ENCODE measurements at regions not wholly inside any gene's neighbourhood (a gene's known extent, or its start where the extent isn't known, plus 50 kb on each side); places are given as distances from the start of the nearest gene placed in this dataset.

DNA sequence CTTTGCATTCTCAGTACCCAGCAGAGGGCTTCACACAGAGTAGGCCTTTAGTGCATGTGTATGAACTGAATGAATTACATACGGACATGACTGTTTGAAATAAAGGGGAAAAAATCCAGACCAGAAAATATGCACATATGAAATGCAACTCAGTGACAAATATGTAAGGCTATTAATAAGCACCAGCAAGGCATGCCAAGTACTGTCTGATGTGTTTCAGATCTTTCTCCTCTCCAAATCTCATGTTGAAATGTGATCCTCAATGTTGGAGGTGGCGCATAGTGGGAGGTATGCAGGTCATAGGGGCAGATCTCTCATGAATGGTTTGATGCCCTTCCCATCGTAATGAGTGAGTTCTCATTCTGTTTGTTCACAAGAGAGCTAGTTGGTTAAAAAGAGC is 87.3 kb upstream of the TOMM7 start:
- no peak for DNase-seq

DNA sequence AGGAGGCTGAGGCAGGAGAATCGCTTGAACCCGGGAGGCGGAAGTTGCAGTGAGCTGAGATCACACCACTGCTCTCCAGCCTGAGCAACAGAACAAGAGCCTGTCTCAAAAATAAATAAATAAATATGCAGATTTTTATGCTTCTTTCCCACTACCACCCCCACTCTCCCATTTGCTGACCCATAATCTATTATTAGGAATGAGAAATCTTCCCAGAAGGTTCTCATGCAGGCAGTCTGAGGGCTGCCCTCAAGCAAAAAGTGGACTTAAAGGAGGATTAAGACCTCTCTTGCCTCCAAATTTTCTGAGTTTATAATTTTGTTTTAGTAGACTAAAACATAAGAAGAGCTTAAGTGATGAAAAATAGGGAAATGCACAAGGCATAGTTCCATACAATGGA is 85.2 kb upstream of the TOMM7 start:
- no peak for DNase-seq

DNA sequence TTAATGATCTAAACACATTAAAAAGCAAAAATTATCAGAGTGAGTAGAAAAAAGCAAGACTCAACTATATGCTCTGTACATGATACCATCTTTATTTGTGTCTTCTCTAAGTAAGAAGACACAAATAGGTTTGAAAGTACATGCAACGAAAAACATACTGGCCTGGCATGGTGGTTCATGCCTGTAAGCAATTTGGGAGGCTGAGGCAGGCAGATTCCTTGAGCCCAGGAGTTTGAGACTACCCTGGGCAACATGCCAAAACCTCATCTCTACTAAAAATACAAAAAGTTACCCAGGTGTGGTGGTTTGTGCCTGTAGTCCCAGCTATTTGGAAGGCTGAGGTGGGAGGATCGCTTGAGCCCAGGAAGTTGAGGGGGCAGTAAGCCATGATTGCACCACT is 78.1 kb upstream of the TOMM7 start:
- peak; percentile 5 for DNase-seq

DNA sequence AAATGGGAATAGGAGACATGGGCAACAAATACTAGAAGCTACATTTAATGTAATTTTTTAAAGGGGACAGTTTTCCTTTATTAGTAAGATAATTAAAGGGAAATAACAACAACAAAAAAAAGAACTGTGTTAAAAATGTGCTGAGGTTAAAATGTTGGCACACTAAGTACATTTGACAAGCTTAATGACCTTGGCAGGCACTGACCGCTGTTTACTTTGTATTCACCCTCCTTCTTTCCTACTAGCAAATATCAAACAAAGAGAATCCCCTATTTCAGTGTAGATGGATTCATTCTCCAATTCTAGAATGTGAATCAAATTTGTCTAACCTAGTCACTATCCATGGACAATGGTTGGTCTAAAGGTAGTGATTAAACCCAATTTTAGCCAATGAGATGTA is 77.5 kb upstream of the TOMM7 start:
- no peak for DNase-seq

DNA sequence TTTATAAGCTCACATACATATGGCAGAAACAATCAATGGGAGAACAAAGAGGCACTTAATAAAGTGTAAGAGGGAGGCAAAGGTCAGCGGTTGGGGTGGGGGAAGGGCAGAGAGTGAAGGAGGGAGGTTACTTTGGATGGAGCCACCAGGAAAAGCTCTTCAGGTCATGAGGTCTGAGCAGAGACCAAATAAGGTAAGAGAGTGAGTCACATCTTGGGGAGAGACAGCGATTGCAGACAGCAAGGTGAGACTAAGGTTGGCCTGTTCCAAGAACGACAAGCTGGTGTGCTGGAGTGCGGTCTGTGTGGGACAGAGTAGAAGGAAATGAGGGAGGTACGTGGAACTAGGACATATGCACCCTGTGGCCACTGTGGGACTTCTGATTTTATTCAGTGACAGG is 74.3 kb upstream of the TOMM7 start:
- DNase-seq: no peak

DNA sequence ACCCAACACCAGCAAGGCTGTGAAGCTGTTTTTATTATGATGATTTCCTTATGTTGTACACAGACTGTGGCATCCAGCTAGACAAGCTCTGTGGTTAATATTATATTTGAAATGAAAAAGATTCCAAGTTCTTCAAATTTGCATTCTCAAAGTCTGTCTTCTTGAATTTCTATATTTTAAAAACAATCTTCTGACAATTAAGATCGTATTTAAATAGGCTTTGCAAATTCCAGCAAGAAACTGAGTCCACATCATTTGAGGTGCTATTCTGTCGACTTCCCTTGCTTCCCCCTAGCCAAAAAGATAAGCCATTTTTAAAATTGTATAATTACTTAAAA is 73.1 kb upstream of the TOMM7 start:
- no peak for DNase-seq

DNA sequence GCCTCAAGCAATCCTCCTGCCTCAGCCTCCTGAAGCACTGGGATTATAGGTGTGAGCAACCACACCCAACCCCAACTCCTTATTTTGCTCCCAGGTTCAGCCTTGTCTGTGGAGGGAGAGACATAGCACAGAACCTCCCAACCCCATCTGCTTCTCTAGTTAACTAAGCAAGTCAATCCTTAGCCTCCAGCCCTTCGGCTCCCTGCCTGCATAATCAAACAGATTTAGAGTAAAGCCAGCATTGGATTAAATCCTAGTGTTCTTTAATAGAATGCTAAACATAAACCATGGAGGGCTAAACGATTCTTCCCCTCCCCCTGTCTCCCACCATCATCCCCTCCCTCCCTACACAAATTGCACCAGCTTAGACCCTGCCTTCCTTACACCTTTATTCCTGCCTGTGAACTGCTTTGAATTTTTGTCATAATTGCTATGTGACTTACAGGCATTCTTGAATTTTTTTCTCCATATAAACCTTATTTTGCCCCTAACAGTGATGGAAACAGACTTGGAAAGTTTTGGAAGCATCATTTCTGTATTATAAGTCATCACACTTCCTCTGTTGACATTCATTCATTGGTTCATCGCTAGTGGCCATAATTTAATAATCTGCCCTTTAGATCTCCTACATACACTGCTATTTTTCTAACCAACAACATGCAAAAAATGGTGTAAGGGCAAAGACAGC is 72.6 kb upstream of the TOMM7 start:
- DNase-seq: no peak

DNA sequence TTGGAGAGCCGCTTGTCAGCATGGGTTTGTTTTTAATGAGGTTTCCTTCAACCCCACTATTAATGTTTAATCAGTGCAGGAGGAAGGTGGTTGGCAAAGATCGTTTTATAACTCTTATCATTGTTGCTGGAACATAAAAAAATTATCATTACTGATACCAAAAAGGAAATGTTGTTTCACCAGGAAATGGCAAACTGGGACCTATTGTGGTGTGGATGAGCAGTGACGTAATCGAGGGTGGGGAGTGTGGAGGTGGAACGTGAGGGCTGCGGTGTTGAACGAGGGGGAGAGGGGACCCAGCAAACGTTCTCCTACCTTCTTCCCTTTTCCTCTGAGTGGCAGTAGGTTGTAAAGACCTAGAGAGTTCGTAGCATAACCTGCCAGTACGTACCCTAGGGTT is 71.9 kb upstream of the TOMM7 start:
- no peak for DNase-seq

DNA sequence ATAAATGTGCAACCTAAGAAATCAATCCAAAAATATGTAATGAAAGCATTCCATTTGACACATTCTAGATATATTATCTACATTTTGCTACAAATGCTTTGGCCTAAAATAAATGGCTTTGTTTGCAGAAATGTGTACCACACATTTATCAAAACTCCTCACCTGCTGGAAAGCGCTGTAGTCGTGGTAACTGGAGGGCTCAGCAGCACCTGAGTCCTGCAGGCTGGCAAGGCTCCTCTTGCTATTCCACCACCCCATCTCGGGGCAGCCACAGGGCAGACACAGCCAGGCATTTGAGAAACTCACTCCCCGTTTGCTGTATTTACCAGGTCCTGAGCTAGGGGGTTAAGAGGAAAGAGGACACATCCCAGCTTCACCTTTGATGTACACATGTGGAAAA is 68.1 kb upstream of the TOMM7 start:
- no peak for DNase-seq

DNA sequence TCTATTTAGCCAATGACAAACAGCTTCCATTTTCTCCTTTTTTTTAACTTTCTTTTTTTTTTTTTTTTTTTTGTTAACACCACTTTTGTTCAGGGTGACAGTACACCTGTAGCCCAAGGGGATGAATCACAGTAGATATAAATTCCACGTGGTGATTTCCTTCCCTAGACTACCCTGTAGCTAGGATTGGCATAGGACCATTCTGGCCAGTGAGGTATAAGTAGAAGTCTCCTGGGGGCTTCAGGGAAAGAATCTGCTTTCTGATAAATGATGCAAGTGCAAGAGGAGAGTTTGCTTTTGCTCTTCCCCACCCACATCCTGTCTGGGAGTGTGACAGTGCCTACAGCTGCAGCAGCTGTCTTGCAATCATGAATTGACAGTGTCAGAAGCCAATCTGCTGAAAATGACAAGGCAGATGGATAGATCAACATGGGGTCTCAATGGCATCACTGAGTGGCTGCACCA is 63.2 kb upstream of the TOMM7 start:
- peak; percentile 43 for DNase-seq

DNA sequence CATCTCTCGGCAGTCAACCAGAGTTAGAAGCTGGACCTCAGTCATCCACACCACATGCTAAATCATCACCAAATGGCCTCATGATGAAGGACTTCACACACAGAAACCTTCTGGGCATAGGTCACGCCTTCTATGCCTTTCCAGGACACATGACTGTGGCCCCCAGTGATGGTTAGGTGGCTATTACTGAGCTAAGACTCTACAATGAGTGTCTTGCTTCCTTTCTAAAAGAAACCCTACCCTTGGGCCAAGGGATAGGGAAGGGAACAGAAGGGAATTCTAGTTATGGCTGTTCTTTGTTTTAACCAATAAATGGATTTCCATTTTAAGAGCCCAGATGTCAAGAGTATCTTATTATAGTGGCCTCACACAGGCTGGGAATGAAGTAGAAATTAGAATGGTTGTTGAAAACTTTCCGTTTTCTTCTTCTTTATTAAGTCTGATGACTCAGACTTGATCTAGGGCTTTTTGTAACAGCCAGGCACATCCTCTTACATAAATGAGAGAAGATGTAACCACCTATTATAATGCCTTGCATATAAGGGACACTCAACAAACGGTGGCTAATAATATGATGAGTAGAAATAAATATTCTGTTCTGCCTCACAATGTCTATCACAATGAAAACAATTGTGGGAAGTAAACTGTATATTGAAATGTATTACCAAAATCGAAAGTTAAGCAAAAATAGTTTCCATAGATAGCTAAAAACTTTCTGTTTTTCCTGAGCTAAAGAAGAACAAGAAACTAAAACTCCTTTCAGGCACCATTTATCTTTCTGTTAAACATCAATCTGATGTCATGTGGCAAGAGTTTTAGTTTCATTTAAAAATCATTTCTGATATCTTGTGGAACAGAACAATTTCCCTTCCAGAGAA is 62.5 kb upstream of the TOMM7 start:
- DNase-seq: no peak

DNA sequence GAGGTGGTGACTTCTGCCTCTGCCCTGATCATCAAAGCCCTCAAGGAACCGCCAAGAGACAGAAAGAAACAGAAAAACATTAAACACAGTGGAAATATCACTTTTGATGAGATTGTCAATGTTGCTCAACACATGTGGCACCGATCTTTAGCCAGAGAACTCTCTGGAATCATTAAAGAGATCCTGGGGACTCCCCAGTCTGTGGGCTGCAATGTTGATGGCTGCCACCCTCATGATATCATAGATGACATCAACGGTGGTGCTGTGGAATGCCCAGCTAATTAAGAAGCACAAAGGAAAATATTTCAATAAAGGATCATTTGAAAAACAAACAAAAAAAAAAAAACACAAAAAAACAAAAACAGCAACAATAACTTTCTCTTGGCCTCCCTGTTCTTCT is 59.5 kb upstream of the TOMM7 start:
- DNase-seq: no peak

DNA sequence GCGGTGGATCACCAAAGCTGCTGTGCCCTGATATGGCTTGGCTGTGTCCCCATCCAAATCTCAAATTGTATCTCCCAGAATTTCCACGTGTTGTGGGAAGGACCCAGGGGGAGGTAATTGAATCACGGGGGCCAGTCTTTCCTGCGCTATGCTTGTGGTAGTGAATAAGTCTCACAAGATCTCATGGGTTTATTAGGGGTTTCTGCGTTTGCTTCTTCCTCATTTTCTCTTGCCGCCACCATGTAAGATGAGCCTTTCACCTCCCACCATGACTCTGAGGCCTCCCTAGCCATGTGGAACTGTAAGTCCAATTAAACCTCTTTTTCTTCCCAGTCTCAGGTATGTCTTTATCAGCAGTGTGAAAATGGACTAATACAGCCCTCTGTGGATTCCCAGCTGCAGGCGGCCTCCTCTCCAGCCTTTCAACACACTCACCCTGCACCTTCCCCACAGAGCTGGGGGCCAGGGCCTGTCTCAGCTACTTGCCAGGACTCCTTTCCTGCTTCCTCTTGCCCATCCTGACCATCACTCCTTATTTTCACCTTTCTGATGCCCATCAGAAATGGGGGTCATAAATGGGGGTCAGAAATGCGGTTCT is 57.2 kb upstream of the TOMM7 start:
- no peak for DNase-seq

DNA sequence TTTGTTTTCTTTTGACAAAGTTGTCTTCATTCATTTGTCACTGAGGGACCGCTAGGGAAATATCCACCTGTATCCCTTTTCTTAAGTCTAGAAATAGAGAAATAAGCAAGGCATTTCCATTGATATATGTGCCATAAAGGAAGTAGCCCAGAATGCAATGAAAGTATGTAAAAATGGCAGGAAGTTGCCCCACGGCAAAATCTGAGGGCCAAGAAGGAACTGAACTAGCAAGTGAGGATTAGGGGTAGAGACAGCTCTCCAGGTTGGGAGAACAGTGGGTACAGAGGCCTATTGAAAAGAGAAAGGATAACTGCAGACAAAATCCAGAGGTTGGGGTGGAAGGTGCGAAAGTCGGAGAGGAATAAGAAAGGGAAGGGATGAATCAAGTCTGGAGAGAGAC is 56.6 kb upstream of the TOMM7 start:
- DNase-seq: no peak

DNA sequence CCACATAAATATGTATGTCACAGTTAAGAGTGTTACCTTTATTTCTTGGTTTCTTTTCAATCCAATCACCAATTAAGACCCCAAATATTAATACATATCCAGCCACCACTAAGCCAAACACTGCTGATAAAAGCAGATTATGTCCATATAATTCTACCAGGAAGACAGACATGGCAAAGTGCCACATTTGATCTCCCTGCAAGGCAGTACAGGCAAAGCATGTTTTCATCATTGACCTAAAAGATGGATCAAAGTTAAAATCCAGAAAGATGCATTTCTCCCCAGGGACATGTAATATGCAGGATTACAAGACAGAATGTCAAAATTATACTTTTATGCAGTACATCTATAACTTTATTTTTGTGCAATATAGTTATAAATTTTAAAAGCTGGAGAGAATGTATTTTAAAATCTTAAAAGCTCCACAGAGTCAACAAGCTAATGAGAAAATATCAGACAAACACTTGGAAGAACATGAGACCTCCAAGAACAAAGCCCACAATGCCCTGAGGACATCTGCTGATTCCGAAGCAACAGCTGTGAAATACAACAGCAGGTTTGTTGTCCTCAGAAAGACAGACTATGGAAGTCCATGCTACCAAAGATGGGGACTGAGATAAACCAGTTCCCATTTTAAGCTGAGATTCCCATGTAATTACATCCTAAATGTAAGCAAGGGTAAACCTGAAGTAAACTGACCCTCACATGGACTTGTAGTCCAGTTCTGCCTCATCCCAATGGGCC is 54.5 kb upstream of the TOMM7 start:
- no peak for DNase-seq

DNA sequence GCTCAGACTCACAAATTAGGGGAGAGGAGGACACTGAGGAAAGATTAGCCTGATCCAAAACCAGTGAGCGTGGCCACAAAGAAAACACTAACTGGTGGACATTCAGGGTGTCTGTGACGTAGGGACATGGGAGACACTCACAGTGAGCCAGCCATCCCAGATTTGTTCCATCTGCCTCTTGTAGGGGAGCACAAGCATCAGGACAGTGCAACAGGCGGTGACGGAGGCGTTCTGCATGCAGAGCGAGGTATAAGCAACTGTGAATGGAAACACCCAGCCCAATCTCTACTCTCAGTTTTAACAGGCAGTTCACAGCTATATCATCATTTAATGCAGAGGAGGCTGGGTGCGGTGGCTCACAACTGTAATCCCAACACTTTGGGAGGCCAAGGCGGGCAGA is 52.8 kb upstream of the TOMM7 start:
- no peak for DNase-seq

DNA sequence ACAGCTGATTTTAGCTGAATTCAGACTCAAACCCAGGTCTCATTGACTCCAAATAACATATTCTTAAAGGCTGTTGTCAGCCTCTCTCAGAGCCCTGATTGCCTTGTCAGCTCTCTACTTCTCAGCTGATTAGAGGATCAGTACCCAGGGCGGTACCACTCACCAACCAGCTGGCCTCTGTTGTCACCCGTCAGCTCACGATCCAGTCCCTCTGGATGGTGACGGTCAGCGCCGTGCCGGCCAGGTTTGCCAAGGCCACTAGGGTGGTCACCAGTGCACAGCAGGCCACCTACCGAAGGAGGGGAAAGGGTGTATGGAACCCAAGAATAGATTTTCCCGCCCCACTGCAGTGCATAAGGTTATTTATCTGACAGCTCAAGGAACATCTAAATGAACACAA is 52.3 kb upstream of the TOMM7 start:
- no peak for DNase-seq

Measured in hematopoietic multipotent progenitor cell treated with erythropoietin and hydrocortisone succinate and interleukin-3 and kit ligand, for 6 days (in vitro differentiated cells).